Choroid plexus epithelial cell (primary cell): ENCODE measurements at regions not wholly inside any gene's neighbourhood (a gene's known extent, or its start where the extent isn't known, plus 50 kb on each side); places are given as distances from the start of the nearest gene placed in this dataset.

Experiments used
- DNase-seq: peaks from one replicate; pipeline ENCODE4 v3.0.0-alpha.2; 2010; ENCODE audit warnings: low read depth
- H3K4me3 ChIP-seq: 2 replicates; pipeline ENCODE4 v1.5.1; 2011; ENCODE audit warnings: low read depth, mild to moderate bottlenecking, control low read depth, low read length, moderate library complexity
- CTCF ChIP-seq: conservative IDR thresholded peaks from 2 replicates; pipeline ENCODE4 v1.5.1; 2011; ENCODE audit warnings: low read depth, mild to moderate bottlenecking, control low read depth, inconsistent platforms, low read length, moderate library complexity

GRCh38 chr5:74407701-74408100, 232.8 kb downstream of the ENC1 start:
- no peak for DNase-seq
- no peak for TF ChIP-seq CTCF
- H3K4me3 ChIP-seq = no peak overlapping the region

GRCh38 chr5:74406844-74407243, 233.7 kb downstream of the ENC1 start:
- no peak overlapping the region for H3K4me3 ChIP-seq
- no peak for TF ChIP-seq CTCF
- no peak for DNase-seq

- TF ChIP-seq CTCF = no peak
- H3K4me3 ChIP-seq = no peak overlapping the region
- DNase-seq = no peak
Measured at GRCh38 chr5:74405593-74405992, 234.9 kb downstream of the ENC1 start.

GRCh38 chr5:74404574-74405508, 235.7 kb downstream of the ENC1 start:
- DNase-seq = no peak
- no peak for TF ChIP-seq CTCF
- H3K4me3 ChIP-seq = no peak overlapping the region

GRCh38 chr5:74403771-74404170, 236.8 kb downstream of the ENC1 start:
- no peak for TF ChIP-seq CTCF
- DNase-seq = no peak
- no peak overlapping the region for H3K4me3 ChIP-seq

- TF ChIP-seq CTCF = no peak
- H3K4me3 ChIP-seq = no peak overlapping the region
- DNase-seq = no peak
Measured at GRCh38 chr5:74402553-74402952, 238.0 kb downstream of the ENC1 start.

- H3K4me3 ChIP-seq = no peak overlapping the region
- DNase-seq = no peak
- no peak for TF ChIP-seq CTCF
Measured at GRCh38 chr5:74401946-74402320, 238.6 kb downstream of the ENC1 start.
